BLaER1 (cell line): ENCODE measurements at regions not wholly inside any gene's neighbourhood (a gene's known extent, or its start where the extent isn't known, plus 50 kb on each side); places are given as distances from the start of the nearest gene placed in this dataset.

Source experiments
- H3K27ac ChIP-seq: shearing (Covaris generic); formaldehyde crosslinking; 2 replicates; pipeline ENCODE4 v1.8.1; 2022
- H3K27me3 ChIP-seq: shearing (Covaris generic); formaldehyde crosslinking; 2 replicates; pipeline ENCODE4 v1.8.1; 2022
- H3K36me3 ChIP-seq: shearing (Covaris generic); formaldehyde crosslinking; 2 replicates; pipeline ENCODE4 v1.8.1; 2022
- H3K4me1 ChIP-seq: shearing (Covaris generic); formaldehyde crosslinking; 2 replicates; pipeline ENCODE4 v1.8.1; 2022
- H3K4me2 ChIP-seq: shearing (Covaris generic); formaldehyde crosslinking; 2 replicates; pipeline ENCODE4 v1.8.1; 2022
- H3K4me3 ChIP-seq: shearing (Covaris generic); formaldehyde crosslinking; 2 replicates; pipeline ENCODE4 v1.8.1; 2022
- H3K9ac ChIP-seq: shearing (Covaris generic); formaldehyde crosslinking; 2 replicates; pipeline ENCODE4 v1.8.1; 2022
- H3K9me3 ChIP-seq: shearing (Covaris generic); formaldehyde crosslinking; 2 replicates; pipeline ENCODE4 v1.8.1; 2022
- H4K20me1 ChIP-seq: shearing (Covaris generic); formaldehyde crosslinking; 2 replicates; pipeline ENCODE4 v1.8.1; 2022
- Cebpa-rat ChIP-seq: shearing (Covaris generic); IDR thresholded peaks from 2 replicates; pipeline ENCODE4 v1.8.1; 2022

GRCh38 chr16:80082906-80083305 lies 457.9 kb upstream of the DYNLRB2 start:
- Histone ChIP-seq H3K9ac (no peak overlapping the region), H3K4me1 (no peaks in the 10 kb centered on the region), H3K27me3 (no peaks in the 10 kb centered on the region), H3K4me3 (no peak overlapping the region), H3K36me3 (no peaks in the 10 kb centered on the region), H4K20me1 (no peaks in the 10 kb centered on the region), H3K4me2 (no peak overlapping the region), H3K9me3 (no peaks in the 10 kb centered on the region), H3K27ac (no peak overlapping the region)
- TF ChIP-seq Cebpa-rat, result no peak

GRCh38 chr16:80081846-80082245 lies 458.9 kb upstream of the DYNLRB2 start:
- Histone ChIP-seq H3K9me3 (no peaks in the 10 kb centered on the region), H3K4me1 (no peaks in the 10 kb centered on the region), H4K20me1 (no peaks in the 10 kb centered on the region), H3K9ac (no peak overlapping the region), H3K4me2 (no peak overlapping the region), H3K4me3 (no peak overlapping the region), H3K27me3 (no peaks in the 10 kb centered on the region), H3K36me3 (no peaks in the 10 kb centered on the region), H3K27ac (no peak overlapping the region)
- no peak for TF ChIP-seq Cebpa-rat

- TF ChIP-seq Cebpa-rat, result no peak
- no peak overlapping the region for H3K9ac ChIP-seq
- no peaks in the 10 kb centered on the region for H4K20me1 ChIP-seq
- H3K4me1 ChIP-seq, result no peaks in the 10 kb centered on the region
- no peaks in the 10 kb centered on the region for H3K9me3 ChIP-seq
- H3K36me3 ChIP-seq, result no peaks in the 10 kb centered on the region
- no peak overlapping the region for H3K4me2 ChIP-seq
- no peak overlapping the region for H3K27ac ChIP-seq
- H3K4me3 ChIP-seq, result no peak overlapping the region
- no peaks in the 10 kb centered on the region for H3K27me3 ChIP-seq
Measured at GRCh38 chr16:80080287-80080851, 460.4 kb upstream of the DYNLRB2 start.

DNA sequence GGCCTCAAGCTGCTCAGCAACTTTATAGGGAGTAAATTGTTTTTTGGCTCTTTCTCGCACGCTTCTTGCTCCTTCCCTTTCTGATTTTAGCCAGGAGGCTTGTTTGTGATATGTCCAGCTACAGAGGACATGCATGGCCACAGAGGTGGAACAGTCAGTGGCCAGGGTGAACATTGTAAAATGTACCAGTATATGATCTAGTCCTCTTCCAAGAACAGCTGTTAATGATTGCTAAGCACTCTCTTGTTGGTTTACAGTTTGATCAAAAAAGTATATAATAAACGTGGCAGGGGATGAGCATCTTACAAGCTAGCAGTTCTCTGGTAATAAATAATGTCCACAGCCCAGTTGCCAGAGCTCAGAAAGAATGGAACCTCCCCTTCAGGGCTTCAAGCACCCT lies 461.7 kb upstream of the DYNLRB2 start:
- no peak overlapping the region for H3K9ac ChIP-seq
- no peaks in the 10 kb centered on the region for H4K20me1 ChIP-seq
- no peak for TF ChIP-seq Cebpa-rat
- no peak overlapping the region for H3K4me2 ChIP-seq
- H3K4me1 ChIP-seq, result no peaks in the 10 kb centered on the region
- no peaks in the 10 kb centered on the region for H3K27me3 ChIP-seq
- no peak overlapping the region for H3K27ac ChIP-seq
- H3K9me3 ChIP-seq, result no peaks in the 10 kb centered on the region
- H3K4me3 ChIP-seq, result no peak overlapping the region
- no peaks in the 10 kb centered on the region for H3K36me3 ChIP-seq

DNA sequence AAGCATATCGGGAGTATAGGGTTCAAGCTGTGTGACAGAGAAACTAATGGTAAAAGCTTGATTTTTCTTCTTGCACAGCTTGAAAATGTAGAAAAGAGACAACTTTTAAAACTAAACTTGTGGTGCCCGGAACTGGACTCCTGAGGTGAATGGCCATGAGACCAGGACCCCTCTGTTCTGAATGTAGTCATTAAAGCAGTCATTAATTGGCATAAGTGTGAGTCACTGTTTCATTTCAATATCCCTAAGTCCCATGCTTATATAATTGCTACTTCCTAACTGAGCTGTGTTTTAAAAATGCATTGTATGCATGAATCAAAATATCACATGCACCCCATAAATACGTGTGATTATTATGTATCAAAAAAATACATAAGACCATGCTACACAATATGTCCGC lies 463.1 kb upstream of the DYNLRB2 start:
- no peak overlapping the region for H3K9ac ChIP-seq
- no peaks in the 10 kb centered on the region for H3K9me3 ChIP-seq
- no peak for TF ChIP-seq Cebpa-rat
- no peak overlapping the region for H3K27ac ChIP-seq
- no peaks in the 10 kb centered on the region for H4K20me1 ChIP-seq
- H3K4me2 ChIP-seq, result no peak overlapping the region
- no peak overlapping the region for H3K4me3 ChIP-seq
- H3K27me3 ChIP-seq, result no peaks in the 10 kb centered on the region
- no peaks in the 10 kb centered on the region for H3K4me1 ChIP-seq
- H3K36me3 ChIP-seq, result no peaks in the 10 kb centered on the region

- Histone ChIP-seq H3K9ac (no peak overlapping the region), H3K36me3 (no peaks in the 10 kb centered on the region), H4K20me1 (no peaks in the 10 kb centered on the region), H3K27ac (no peak overlapping the region), H3K4me1 (no peaks in the 10 kb centered on the region), H3K9me3 (no peaks in the 10 kb centered on the region), H3K4me3 (no peak overlapping the region), H3K27me3 (no peaks in the 10 kb centered on the region), H3K4me2 (no peak overlapping the region)
- TF ChIP-seq Cebpa-rat, result no peak
Measured at GRCh38 chr16:80074329-80074728, 466.5 kb upstream of the DYNLRB2 start.

- Histone ChIP-seq H4K20me1 (no peaks in the 10 kb centered on the region), H3K9me3 (no peaks in the 10 kb centered on the region), H3K27me3 (no peaks in the 10 kb centered on the region), H3K36me3 (no peaks in the 10 kb centered on the region), H3K27ac (no peak overlapping the region), H3K4me2 (no peak overlapping the region), H3K4me3 (no peak overlapping the region), H3K4me1 (no peaks in the 10 kb centered on the region), H3K9ac (no peak overlapping the region)
- no peak for TF ChIP-seq Cebpa-rat
Measured at GRCh38 chr16:80071964-80072456, 468.8 kb upstream of the DYNLRB2 start.

DNA sequence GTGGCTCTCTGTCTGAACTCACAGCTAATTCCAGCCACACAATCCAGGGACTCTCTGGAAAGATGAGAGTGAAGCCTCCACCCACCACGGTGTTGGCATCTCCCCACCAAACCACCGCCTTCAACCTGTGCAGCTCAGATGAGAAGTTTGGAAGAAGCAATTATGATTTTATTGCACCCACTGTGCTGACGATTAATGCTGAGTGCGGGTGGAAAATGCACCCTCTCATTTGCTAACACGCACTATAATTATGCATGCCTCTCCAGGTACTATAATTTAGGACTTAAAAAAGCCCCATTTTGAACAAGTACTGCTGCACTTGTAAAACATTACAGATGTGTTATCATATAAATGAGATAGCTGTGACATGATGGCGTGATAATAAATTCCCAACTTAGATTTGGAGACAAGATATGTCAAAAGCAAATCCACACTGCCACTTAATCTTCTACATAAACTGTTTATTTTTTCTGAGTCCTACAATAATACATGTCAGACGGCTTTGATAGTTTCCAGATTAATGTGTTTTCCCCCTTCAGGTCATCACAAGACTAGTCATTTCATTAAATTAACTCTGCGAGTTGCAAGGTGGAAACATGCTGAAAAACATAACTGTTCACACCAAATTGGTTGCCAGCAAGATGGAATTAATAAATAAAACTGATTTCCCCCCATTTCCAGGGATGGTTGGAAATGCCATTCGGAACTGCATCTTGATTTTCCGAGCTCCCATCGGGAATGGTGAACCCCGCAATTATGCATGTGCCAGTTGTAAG lies 466.5 kb upstream of the MAF start:
- Histone ChIP-seq H3K4me1 (no peaks in the 10 kb centered on the region), H3K4me3 (no peak overlapping the region), H3K4me2 (no peak overlapping the region), H3K9ac (no peak overlapping the region), H3K36me3 (no peaks in the 10 kb centered on the region), H3K27me3 (no peaks in the 10 kb centered on the region), H3K27ac (no peak overlapping the region), H4K20me1 (no peaks in the 10 kb centered on the region), H3K9me3 (no peaks in the 10 kb centered on the region)
- no peak for TF ChIP-seq Cebpa-rat

GRCh38 chr16:80065541-80065940 lies 465.0 kb upstream of the MAF start:
- TF ChIP-seq Cebpa-rat, result no peak
- Histone ChIP-seq H3K9ac (no peak overlapping the region), H3K4me1 (no peaks in the 10 kb centered on the region), H3K27me3 (no peaks in the 10 kb centered on the region), H3K27ac (no peak overlapping the region), H3K36me3 (no peaks in the 10 kb centered on the region), H3K9me3 (no peaks in the 10 kb centered on the region), H4K20me1 (no peaks in the 10 kb centered on the region), H3K4me2 (no peak overlapping the region), H3K4me3 (no peak overlapping the region)

- TF ChIP-seq Cebpa-rat, result no peak
- Histone ChIP-seq H3K4me3 (no peak overlapping the region), H4K20me1 (no peaks in the 10 kb centered on the region), H3K36me3 (no peaks in the 10 kb centered on the region), H3K27me3 (no peaks in the 10 kb centered on the region), H3K9me3 (no peaks in the 10 kb centered on the region), H3K4me1 (no peaks in the 10 kb centered on the region), H3K4me2 (no peak overlapping the region), H3K27ac (no peak overlapping the region), H3K9ac (no peak overlapping the region)
Measured at GRCh38 chr16:80063713-80064069, 463.2 kb upstream of the MAF start.
